GM12878 (cell line): ENCODE measurements at regions not wholly inside any gene's neighbourhood (a gene's known extent, or its start where the extent isn't known, plus 50 kb on each side); places are given as distances from the start of the nearest gene placed in this dataset.

Experiments
- BMI1 ChIP-seq: fragments of 450-650 bp; IDR thresholded peaks from 2 replicates; pipeline ENCODE4 v1.6.1; 2016; ENCODE audit warnings: mild to moderate bottlenecking, moderate library complexity, borderline replicate concordance
- CHD4 ChIP-seq: fragments of 200-600 bp; sonication (generic); IDR thresholded peaks from 2 replicates; pipeline ENCODE4 v1.6.1; 2016; ENCODE audit warnings: mild to moderate bottlenecking
- CREB1 ChIP-seq: IDR thresholded peaks from 2 replicates; pipeline ENCODE4 v1.6.1; 2012; ENCODE audit warnings: low read depth, mild to moderate bottlenecking, inconsistent platforms
- EP300 ChIP-seq, 2 experiments: fragments of 150-350 bp in 1 of 2; IDR thresholded peaks; 2 replicates each; pipeline ENCODE4 v1.6.1; 2011 to 2012; ENCODE audit warnings: low read depth in 2 of 2, low read length in 2 of 2, borderline replicate concordance in 1 of 2, improper control_type of control experiment in 1 of 2, inconsistent platforms in 1 of 2; ENCODE audit not compliant: control insufficient read depth in 1 of 2
- ESRRA ChIP-seq: IDR thresholded peaks from 2 replicates; pipeline ENCODE4 v1.6.1; 2012; ENCODE audit warnings: mild to moderate bottlenecking, low read length, improper control_type of control experiment
- ETV6 ChIP-seq, 2 experiments: fragments of 450-650 bp in 1 of 2; IDR thresholded peaks in 1 of 2; conservative IDR thresholded peaks in 1 of 2; 2 replicates each; pipeline ENCODE4 v1.6.1; 2014; ENCODE audit warnings: antibody characterized with exemption in 1 of 2, borderline replicate concordance in 1 of 2, low read depth in 1 of 2, mild to moderate bottlenecking in 1 of 2, moderate library complexity in 1 of 2
- FOXM1 ChIP-seq: IDR thresholded peaks from 2 replicates; pipeline ENCODE4 v1.6.1; 2012; ENCODE audit warnings: low read depth, mild to moderate bottlenecking, inconsistent platforms, low read length, moderate library complexity
- GABPA ChIP-seq: IDR thresholded peaks from 2 replicates; pipeline ENCODE4 v1.6.1; 2014; ENCODE audit warnings: antibody characterized with exemption, low read depth, mild to moderate bottlenecking, inconsistent platforms
- HDAC6 ChIP-seq: fragments of 200-600 bp; sonication (generic); IDR thresholded peaks from one replicate; pipeline ENCODE4 v1.8.0; 2017; ENCODE audit warnings: antibody characterized with exemption; ENCODE audit not compliant: unreplicated experiment
- IKZF2 ChIP-seq, 2 experiments: fragments of 450-650 bp; IDR thresholded peaks; 2 replicates each; pipeline ENCODE4 v1.6.1; 2017; ENCODE audit warnings: mild to moderate bottlenecking in 2 of 2, moderate library complexity in 2 of 2
- JUND ChIP-seq: IDR thresholded peaks from 2 replicates; pipeline ENCODE4 v1.6.1; 2012; ENCODE audit warnings: low read depth, mild to moderate bottlenecking, low read length, improper control_type of control experiment, moderate library complexity
- KAT2A ChIP-seq: conservative IDR thresholded peaks from 2 replicates; pipeline ENCODE4 v1.6.1; 2011; ENCODE audit warnings: low read depth, low read length; ENCODE audit not compliant: control insufficient read depth
- LARP7 ChIP-seq: fragments of 450-650 bp; IDR thresholded peaks from 2 replicates; pipeline ENCODE4 v1.6.1; 2017; ENCODE audit warnings: mild to moderate bottlenecking
- NFXL1 ChIP-seq: fragments of 450-650 bp; IDR thresholded peaks from 2 replicates; pipeline ENCODE4 v1.6.1; 2017; ENCODE audit warnings: antibody characterized with exemption, mild to moderate bottlenecking, borderline replicate concordance
- NR2F1 ChIP-seq: fragments of 450-650 bp; conservative IDR thresholded peaks from 2 replicates; pipeline ENCODE4 v1.6.1; 2017; ENCODE audit warnings: mild to moderate bottlenecking
- POLR2AphosphoS5 ChIP-seq: IDR thresholded peaks from 2 replicates; pipeline ENCODE4 v1.6.1; 2011; ENCODE audit warnings: mild to moderate bottlenecking, low read length, inconsistent platforms
- SUPT20H ChIP-seq: IDR thresholded peaks from 2 replicates; pipeline ENCODE4 v1.6.1; 2011; ENCODE audit warnings: low read depth, mild to moderate bottlenecking, low read length, moderate library complexity, borderline replicate concordance; ENCODE audit not compliant: control insufficient read depth
- ZBTB33 ChIP-seq: fragments of 450-650 bp; IDR thresholded peaks from 2 replicates; pipeline ENCODE4 v1.6.1; 2017; ENCODE audit warnings: mild to moderate bottlenecking
- ZNF384 ChIP-seq: IDR thresholded peaks from 2 replicates; pipeline ENCODE4 v1.6.1; 2012; ENCODE audit warnings: low read depth, mild to moderate bottlenecking, low read length, improper control_type of control experiment, borderline replicate concordance
- ZNF687 ChIP-seq: fragments of 450-650 bp; IDR thresholded peaks from 2 replicates; pipeline ENCODE4 v1.6.1; 2017; ENCODE audit warnings: mild to moderate bottlenecking, moderate library complexity
- TF ChIP-seq, protein P1 (sequence below): fragments of 450-650 bp; formaldehyde crosslinking; IDR thresholded peaks from 2 replicates; pipeline ENCODE4 v1.5.0; 2022; ENCODE audit warnings: mild to moderate bottlenecking, missing genetic modification characterization

- TF ChIP-seq ZNF384 (no peak), POLR2AphosphoS5 (no peak), GABPA (no peak), NR2F1 (peak; percentile 50), ETV6 (conservative IDR thresholded peaks at IDR 0.05 in 1 of 2, IDR thresholded peaks at IDR 0.05 in 1 of 2; ENCODE audit: borderline replicate concordance in 1 of 2, low read depth in 1 of 2) (peak in 1 of 2 experiments; percentile 65; a peak in 1 of 4 replicates), JUND (no peak), IKZF2 (IDR thresholded peaks at IDR 0.05) (peak; percentile 91 to 95), ZBTB33 (no peak), NFXL1 (no peak), HDAC6 (no peak), CREB1 (0 out of 2 replicates have a peak, but pooled peaks have one; percentile 33), LARP7 (no peak), BMI1 (peak; percentile 60; the same call in 1 of the 2 replicates), ZNF687 (peak; percentile 39; the same call in 1 of the 2 replicates), EP300 (IDR thresholded peaks at IDR 0.05; ENCODE audit: borderline replicate concordance in 1 of 2, control insufficient read depth in 1 of 2, low read depth in 2 of 2, low read length in 2 of 2) (peak; percentile 80 to 88; a peak in 3 of 4 replicates), KAT2A (no peak), SUPT20H (no peak), CHD4 (no peak), ESRRA (no peak), FOXM1 (peak; percentile 72; the same call in 1 of the 2 replicates)
- TF ChIP-seq, protein P1, sequence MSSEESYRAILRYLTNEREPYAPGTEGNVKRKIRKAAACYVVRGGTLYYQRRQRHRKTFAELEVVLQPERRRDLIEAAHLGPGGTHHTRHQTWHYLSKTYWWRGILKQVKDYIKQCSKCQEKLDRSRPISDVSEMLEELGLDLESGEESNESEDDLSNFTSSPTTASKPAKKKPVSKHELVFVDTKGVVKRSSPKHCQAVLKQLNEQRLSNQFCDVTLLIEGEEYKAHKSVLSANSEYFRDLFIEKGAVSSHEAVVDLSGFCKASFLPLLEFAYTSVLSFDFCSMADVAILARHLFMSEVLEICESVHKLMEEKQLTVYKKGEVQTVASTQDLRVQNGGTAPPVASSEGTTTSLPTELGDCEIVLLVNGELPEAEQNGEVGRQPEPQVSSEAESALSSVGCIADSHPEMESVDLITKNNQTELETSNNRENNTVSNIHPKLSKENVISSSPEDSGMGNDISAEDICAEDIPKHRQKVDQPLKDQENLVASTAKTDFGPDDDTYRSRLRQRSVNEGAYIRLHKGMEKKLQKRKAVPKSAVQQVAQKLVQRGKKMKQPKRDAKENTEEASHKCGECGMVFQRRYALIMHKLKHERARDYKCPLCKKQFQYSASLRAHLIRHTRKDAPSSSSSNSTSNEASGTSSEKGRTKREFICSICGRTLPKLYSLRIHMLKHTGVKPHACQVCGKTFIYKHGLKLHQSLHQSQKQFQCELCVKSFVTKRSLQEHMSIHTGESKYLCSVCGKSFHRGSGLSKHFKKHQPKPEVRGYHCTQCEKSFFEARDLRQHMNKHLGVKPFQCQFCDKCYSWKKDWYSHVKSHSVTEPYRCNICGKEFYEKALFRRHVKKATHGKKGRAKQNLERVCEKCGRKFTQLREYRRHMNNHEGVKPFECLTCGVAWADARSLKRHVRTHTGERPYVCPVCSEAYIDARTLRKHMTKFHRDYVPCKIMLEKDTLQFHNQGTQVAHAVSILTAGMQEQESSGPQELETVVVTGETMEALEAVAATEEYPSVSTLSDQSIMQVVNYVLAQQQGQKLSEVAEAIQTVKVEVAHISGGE, result no peak
Measured at GRCh38 chr5:5752844-5753243, 330.4 kb downstream of the ICE1 start (continued).
